ENCODE measurements at regions not wholly inside any gene's neighbourhood (a gene's known extent, or its start where the extent isn't known, plus 50 kb on each side); places are given as distances from the start of the nearest gene placed in this dataset.

GRCh38 chr2:42935692-42936671 is 143.6 kb upstream of the HAAO start:
- DNase-seq (ENCODE audit: insufficient read length, low spot score): no peak
- FAIRE-seq: no peak
- no peak for TF ChIP-seq CTCF (IDR thresholded peaks at IDR 0.05; ENCODE audit: insufficient read depth, missing control alignments)

DNA sequence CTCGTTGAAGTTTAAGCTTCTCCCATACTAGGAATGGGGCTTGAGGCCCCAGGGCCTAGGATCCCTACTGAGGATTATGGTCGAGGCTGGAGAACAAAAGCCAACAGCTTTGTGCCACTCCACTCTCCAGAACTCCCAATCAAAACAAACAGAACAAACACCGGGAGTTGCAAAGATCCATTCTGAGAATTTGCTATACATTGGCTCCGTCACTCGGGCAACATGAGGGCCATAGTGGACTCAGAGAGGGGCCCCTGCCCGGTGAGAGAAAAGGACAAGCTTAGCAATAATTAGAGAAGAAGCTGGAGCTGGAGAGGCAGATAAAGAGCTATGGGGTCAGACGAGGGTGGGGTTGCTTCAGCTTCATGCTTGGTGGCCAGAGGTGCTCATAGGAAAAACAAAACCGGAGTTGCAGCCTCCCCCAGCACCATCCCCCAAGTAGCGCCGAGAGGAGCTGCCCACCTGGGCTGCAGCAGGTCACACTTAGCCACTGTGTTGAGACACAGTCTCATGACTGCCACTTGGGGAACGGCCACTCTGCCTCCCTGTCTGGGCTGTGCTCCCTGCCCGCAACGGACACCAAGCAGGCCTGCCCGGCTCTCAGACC is 142.3 kb upstream of the HAAO start:
- FAIRE-seq (no peak), DNase-seq (ENCODE audit: insufficient read length, low spot score) (no peak)
- TF ChIP-seq CTCF (IDR thresholded peaks at IDR 0.05; ENCODE audit: insufficient read depth, missing control alignments): no peak

DNA sequence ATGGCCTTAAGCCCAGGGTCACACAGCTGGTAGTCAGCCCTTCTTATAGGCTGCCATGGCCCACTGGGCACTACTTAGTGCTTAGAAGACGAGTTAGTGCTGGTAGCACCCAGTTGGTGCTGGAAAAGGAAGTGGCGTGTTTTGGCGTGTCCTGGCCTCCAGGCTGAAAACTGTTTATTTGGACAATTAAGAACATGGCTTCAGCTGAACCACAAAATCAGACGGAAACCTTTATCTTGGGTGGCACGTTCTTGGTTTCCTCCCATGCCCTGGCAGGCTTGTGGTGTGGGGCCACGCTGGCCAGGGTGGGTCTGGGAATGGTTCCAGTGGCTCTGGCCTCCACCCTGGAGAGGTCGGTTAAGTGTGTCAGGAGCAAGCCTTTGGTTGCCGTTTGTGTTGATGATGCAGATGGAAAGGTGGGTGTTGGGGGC is 141.5 kb upstream of the HAAO start:
- FAIRE-seq (no peak), DNase-seq (ENCODE audit: insufficient read length, low spot score) (no peak)
- TF ChIP-seq CTCF (IDR thresholded peaks at IDR 0.05; ENCODE audit: insufficient read depth, missing control alignments): no peak

DNA sequence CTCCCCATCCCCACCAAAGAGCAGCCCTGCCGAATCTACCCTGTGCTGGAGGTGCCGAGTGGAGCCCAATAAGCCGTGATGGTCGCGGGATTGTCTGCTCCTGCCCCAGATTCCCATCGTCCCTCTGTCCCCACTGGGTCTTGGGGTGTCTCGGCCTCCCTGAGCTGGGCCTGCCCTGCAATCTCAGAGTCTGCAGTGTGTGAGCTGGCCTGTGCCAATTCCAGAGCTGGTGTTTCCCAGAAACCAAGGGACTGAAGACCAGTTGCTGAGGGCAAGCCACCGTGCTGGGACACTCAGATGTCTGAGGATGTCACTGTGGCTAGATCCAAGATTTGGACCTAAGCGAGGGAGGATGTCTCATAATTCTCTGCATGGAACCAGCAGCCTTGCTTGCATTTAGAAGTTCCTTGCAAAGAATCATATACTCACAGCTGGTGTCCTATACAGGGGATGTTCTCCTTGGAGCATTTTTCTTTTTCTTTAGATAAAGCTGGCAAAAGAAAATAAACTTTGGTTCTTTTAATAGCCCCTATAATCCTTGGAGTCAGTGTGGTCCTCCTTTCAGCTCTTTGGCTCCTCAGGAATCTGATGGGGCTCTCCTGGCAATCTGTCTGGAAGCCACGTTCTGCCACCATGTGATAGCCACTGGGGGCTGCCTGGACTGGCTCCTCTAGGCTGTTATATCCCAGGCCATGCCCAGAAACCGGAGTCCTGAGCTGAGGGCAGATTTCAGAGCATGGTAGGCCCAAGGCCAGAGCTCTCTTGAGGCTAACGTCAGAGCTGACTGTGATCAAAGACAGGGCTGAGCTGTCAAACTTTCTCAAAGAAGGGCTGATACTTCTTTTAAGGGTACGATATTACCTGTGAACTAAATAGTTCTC is 140.1 kb upstream of the HAAO start:
- TF ChIP-seq CTCF (IDR thresholded peaks at IDR 0.05; ENCODE audit: insufficient read depth, missing control alignments): no peak
- FAIRE-seq: no peak
- no peak for DNase-seq (ENCODE audit: insufficient read length, low spot score)

DNA sequence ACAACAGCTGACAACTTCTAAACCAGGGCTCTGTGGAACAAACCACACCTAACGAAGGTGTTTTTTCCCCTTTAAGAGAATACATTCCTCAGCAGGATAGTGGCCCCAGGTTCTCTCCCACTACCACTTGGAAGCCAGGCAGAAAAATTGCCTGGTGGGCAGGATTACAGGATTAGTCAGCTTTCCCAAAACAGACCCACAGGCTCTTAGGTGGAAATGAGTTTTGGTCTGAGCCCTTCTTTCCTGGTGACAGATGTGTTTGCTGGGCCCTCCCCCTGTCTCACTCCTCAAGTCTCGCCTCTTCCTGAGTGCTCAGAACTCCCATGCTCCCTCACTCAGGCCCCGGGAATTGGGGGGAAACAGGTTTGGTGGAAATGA is 139.4 kb upstream of the HAAO start:
- DNase-seq (ENCODE audit: insufficient read length, low spot score): no peak
- no peak for FAIRE-seq
- no peak for TF ChIP-seq CTCF (IDR thresholded peaks at IDR 0.05; ENCODE audit: insufficient read depth, missing control alignments)

GRCh38 chr2:42931146-42931817 is 138.9 kb upstream of the HAAO start:
- no peak for FAIRE-seq
- no peak for DNase-seq (ENCODE audit: insufficient read length, low spot score)
- TF ChIP-seq CTCF (IDR thresholded peaks at IDR 0.05; ENCODE audit: insufficient read depth, missing control alignments): peak; percentile 35
